Body of pancreas (tissue), 4 donors: ENCODE measurements at regions not wholly inside any gene's neighbourhood (a gene's known extent, or its start where the extent isn't known, plus 50 kb on each side); places are given as distances from the start of the nearest gene placed in this dataset.

ENCODE experiments used
- ATAC-seq: fragments of 150-250 bp; one replicate; pipeline ENCODE4 v1.9.1; 2016
- DNase-seq, 4 donors: peaks; one replicate each; pipeline ENCODE4 v3.0.0-alpha.2; 2019
- H3K27ac ChIP-seq, 4 donors: fragments of 200-600 bp; sonication (generic); 1 replicate in 3 of 4; 2 replicates in 1 of 4; pipeline versions ENCODE4 v1.5.1 to v1.6.1; 2016 to 2019; ENCODE audit warnings: mild to moderate bottlenecking in 1 of 4, mixed read lengths in 1 of 4, moderate library complexity in 1 of 4
- H3K27me3 ChIP-seq, 2 donors: fragments of 200-600 bp; sonication (generic); one replicate each; pipeline ENCODE4 v1.6.0; 2016; ENCODE audit warnings: mild to moderate bottlenecking in 1 of 2
- H3K36me3 ChIP-seq, 2 donors: fragments of 200-600 bp; sonication (generic); replicated peaks in 1 of 2; 2 replicates each; pipeline ENCODE4 v1.5.1; 2016; ENCODE audit warnings: low read depth in 2 of 2; ENCODE audit not compliant: insufficient read depth in 1 of 2
- H3K4me1 ChIP-seq: fragments of 200-600 bp; sonication (generic); one replicate; pipeline ENCODE4 v1.6.0; 2016
- H3K4me3 ChIP-seq, 2 donors: fragments of 200-600 bp; sonication (generic); 1 replicate in 1 of 2; 2 replicates in 1 of 2; pipeline ENCODE4 v1.5.1; 2016 to 2019
- H3K9me3 ChIP-seq, 3 donors: fragments of 200-600 bp; sonication (generic); 1 replicate in 2 of 3; 2 replicates in 1 of 3; pipeline ENCODE4 v1.5.1; 2016
- CTCF ChIP-seq, 7 experiments: fragments of 450-650 bp in 4 of 7; fragments of 200-600 bp in 3 of 7; sonication (generic) in 3 of 7; IDR thresholded peaks; one replicate each; pipeline ENCODE4 v1.5.1; 2016 to 2019; ENCODE audit warnings: antibody characterized with exemption in 7 of 7
- POLR2A ChIP-seq, 3 donors: fragments of 450-650 bp; IDR thresholded peaks; one replicate each; pipeline ENCODE4 v1.6.1; 2016; ENCODE audit warnings: antibody characterized with exemption in 3 of 3, mild to moderate bottlenecking in 2 of 3
- WGBS, 2 donors: methylation state at CpG; one replicate each; pipeline ENCODE4 v1.1.5; 2017; 5-methylcytosine and 5-hydroxymethylcytosine counted together
- intact Hi-C: fragments of 100-400 bp; cut with DNase I; formaldehyde crosslinking; loops from one replicate; pipeline ENCODE4 v1.15.1; 2023

- no peaks in the 10 kb centered on the region for H3K36me3 ChIP-seq
- no peaks in the 10 kb centered on the region for H3K4me1 ChIP-seq
- peaks cover 0 to under 1% of the 10 kb centered on the region in 2 donors for H3K27me3 ChIP-seq
- DNase-seq (no peak), ATAC-seq (no peak)
- H3K27ac ChIP-seq = no peak overlapping the region
- TF ChIP-seq POLR2A (IDR thresholded peaks at IDR 0.05) = no peak
- no peak for TF ChIP-seq CTCF (IDR thresholded peaks at IDR 0.05)
- intact Hi-C loops = no loop called here
- H3K9me3 ChIP-seq = no peaks in the 10 kb centered on the region
- no peak overlapping the region for H3K4me3 ChIP-seq
- 50 to 65% methylated on average over 9 of the region's 9 CpGs for WGBS, 2 donors
Measured at GRCh38 chr10:128469515-128469914, 343.3 kb upstream of the MKI67 start.

- Histone ChIP-seq H3K9me3 (no peaks in the 10 kb centered on the region), H3K4me3 (no peak overlapping the region), H3K36me3 (no peaks in the 10 kb centered on the region), H3K27me3 (no peaks in the 10 kb centered on the region), H3K4me1 (no peaks in the 10 kb centered on the region), H3K27ac (no peak overlapping the region)
- 63 to 71% methylated on average over 11 to 29 of the region's 34 CpGs for WGBS, 2 donors
- no peak for TF ChIP-seq POLR2A (IDR thresholded peaks at IDR 0.05)
- no peak for TF ChIP-seq CTCF (IDR thresholded peaks at IDR 0.05)
- intact Hi-C loops = no loop called here
- DNase-seq (no peak), ATAC-seq (no peak)
Measured at GRCh38 chr10:128470321-128470965, 344.2 kb upstream of the MKI67 start.

- no peak overlapping the region for H3K27ac ChIP-seq
- DNase-seq (no peak), ATAC-seq (no peak)
- no peaks in the 10 kb centered on the region for H3K27me3 ChIP-seq
- WGBS, 2 donors = 71 to 76% methylated on average over 7 to 12 of the region's 12 CpGs
- intact Hi-C loops = no loop called here
- TF ChIP-seq CTCF (IDR thresholded peaks at IDR 0.05) (no peak), POLR2A (IDR thresholded peaks at IDR 0.05) (no peak)
- no peaks in the 10 kb centered on the region for H3K9me3 ChIP-seq
- H3K4me1 ChIP-seq = no peaks in the 10 kb centered on the region
- no peak overlapping the region for H3K4me3 ChIP-seq
- no peaks in the 10 kb centered on the region for H3K36me3 ChIP-seq
Measured at GRCh38 chr10:128471151-128471550, 344.9 kb upstream of the MKI67 start.

- TF ChIP-seq CTCF (IDR thresholded peaks at IDR 0.05) (no peak), POLR2A (IDR thresholded peaks at IDR 0.05) (no peak)
- no peaks in the 10 kb centered on the region for H3K9me3 ChIP-seq
- peaks cover 0 to 4% of the 10 kb centered on the region in 2 donors for H3K27me3 ChIP-seq
- intact Hi-C loops = no loop called here
- H3K27ac ChIP-seq = no peak overlapping the region
- ATAC-seq (no peak), DNase-seq (no peak)
- no peaks in the 10 kb centered on the region for H3K36me3 ChIP-seq
- H3K4me1 ChIP-seq = no peaks in the 10 kb centered on the region
- 65 to 73% methylated on average over 7 to 11 of the region's 11 CpGs for WGBS, 2 donors
- no peak overlapping the region for H3K4me3 ChIP-seq
Measured at GRCh38 chr10:128472196-128472595, 346.0 kb upstream of the MKI67 start.

- Histone ChIP-seq H3K4me1 (no peaks in the 10 kb centered on the region), H3K27ac (no peak overlapping the region), H3K9me3 (no peaks in the 10 kb centered on the region), H3K4me3 (no peak overlapping the region), H3K36me3 (no peaks in the 10 kb centered on the region), H3K27me3 (peaks cover 0 to 4% of the 10 kb centered on the region in 2 donors)
- no peak for TF ChIP-seq POLR2A (IDR thresholded peaks at IDR 0.05)
- no peak for TF ChIP-seq CTCF (IDR thresholded peaks at IDR 0.05)
- ATAC-seq (no peak), DNase-seq (no peak)
- intact Hi-C loops = no loop called here
- 69 to 71% methylated on average over 11 of the region's 11 CpGs for WGBS, 2 donors
Measured at GRCh38 chr10:128473396-128473795, 347.2 kb upstream of the MKI67 start.
